HEK293T (cell line): ENCODE measurements at regions not wholly inside any gene's neighbourhood (a gene's known extent, or its start where the extent isn't known, plus 50 kb on each side); places are given as distances from the start of the nearest gene placed in this dataset.

ENCODE experiments used
- CTCF ChIA-PET: fragments of 350-600 bp; formaldehyde crosslinking; extraction: SDS; loops from one replicate; lab custom pipeline; 2021; ENCODE audit warnings: antibody characterized with exemption, inconsistent platforms; lab: Yijun Ruan, JAX
- POLR2A ChIA-PET: fragments of 350-600 bp; formaldehyde crosslinking; extraction: SDS; loops from one replicate; lab custom pipeline; 2020; ENCODE audit warnings: antibody characterized with exemption, inconsistent platforms; lab: Yijun Ruan, JAX
- DNase-seq: peaks from one replicate; pipeline ENCODE4 v3.0.0; 2012; ENCODE audit warnings: mixed read lengths; ENCODE audit errors: extremely low spot score
- ARNT ChIP-seq: fragments of 450-650 bp; IDR thresholded peaks from 2 replicates; pipeline ENCODE4 v1.6.1; 2017; ENCODE audit warnings: mild to moderate bottlenecking
- BHLHE40 ChIP-seq: fragments of 450-650 bp; IDR thresholded peaks from 2 replicates; pipeline ENCODE4 v1.6.1; 2016; ENCODE audit warnings: mild to moderate bottlenecking, moderate library complexity, borderline replicate concordance
- CTBP1 ChIP-seq: fragments of 450-650 bp; IDR thresholded peaks from 2 replicates; pipeline ENCODE4 v1.6.1; 2016; ENCODE audit warnings: borderline replicate concordance
- ELF4 ChIP-seq: fragments of 450-650 bp; IDR thresholded peaks from 2 replicates; pipeline ENCODE4 v1.6.1; 2017; ENCODE audit warnings: antibody characterized with exemption
- FOXA1 ChIP-seq: fragments of 450-650 bp; IDR thresholded peaks from 2 replicates; pipeline ENCODE4 v1.6.1; 2016; ENCODE audit warnings: mild to moderate bottlenecking
- FOXK2 ChIP-seq: fragments of 450-650 bp; IDR thresholded peaks from 2 replicates; pipeline ENCODE4 v1.6.1; 2016; ENCODE audit warnings: mild to moderate bottlenecking
- FOXM1 ChIP-seq: fragments of 450-650 bp; IDR thresholded peaks from 2 replicates; pipeline ENCODE4 v1.6.1; 2017; ENCODE audit warnings: mild to moderate bottlenecking, borderline replicate concordance
- HDGF ChIP-seq: fragments of 450-650 bp; IDR thresholded peaks from 2 replicates; pipeline ENCODE4 v1.6.1; 2017; ENCODE audit warnings: antibody characterized with exemption, borderline replicate concordance
- L3MBTL2 ChIP-seq: fragments of 450-650 bp; conservative IDR thresholded peaks from 2 replicates; pipeline ENCODE4 v1.6.1; 2016; ENCODE audit warnings: mild to moderate bottlenecking
- LEF1 ChIP-seq: fragments of 450-650 bp; IDR thresholded peaks from 2 replicates; pipeline ENCODE4 v1.6.1; 2017; ENCODE audit warnings: mild to moderate bottlenecking, borderline replicate concordance
- NFRKB ChIP-seq: fragments of 450-650 bp; IDR thresholded peaks from 2 replicates; pipeline ENCODE4 v1.6.1; 2016; ENCODE audit warnings: mild to moderate bottlenecking, moderate library complexity
- PKNOX1 ChIP-seq: fragments of 450-650 bp; IDR thresholded peaks from 2 replicates; pipeline ENCODE4 v1.6.1; 2016
- SP1 ChIP-seq: fragments of 450-650 bp; IDR thresholded peaks from 2 replicates; pipeline ENCODE4 v1.6.1; 2017
- SUZ12 ChIP-seq: fragments of 450-650 bp; IDR thresholded peaks from 2 replicates; pipeline ENCODE4 v1.6.1; 2016; ENCODE audit warnings: mild to moderate bottlenecking
- TARDBP ChIP-seq: fragments of 450-650 bp; IDR thresholded peaks from 2 replicates; pipeline ENCODE4 v1.6.1; 2016
- ZNF384 ChIP-seq: fragments of 450-650 bp; IDR thresholded peaks from 2 replicates; pipeline ENCODE4 v1.6.1; 2016

GRCh38 chr9:20028192-20028848 lies 239.5 kb upstream of the SLC24A2 start:
- no peak for DNase-seq
- ChIA-PET POLR2A (no interaction called here), CTCF (no interaction called here)
- TF ChIP-seq HDGF (no peak), BHLHE40 (no peak), ELF4 (no peak), TARDBP (no peak), NFRKB (no peak), SP1 (no peak), FOXM1 (no peak), PKNOX1 (no peak), CTBP1 (no peak), SUZ12 (no peak), LEF1 (no peak), ARNT (no peak), L3MBTL2 (no peak), FOXK2 (no peak), FOXA1 (no peak), ZNF384 (no peak)

GRCh38 chr9:20023961-20024571 lies 235.2 kb upstream of the SLC24A2 start:
- TF ChIP-seq PKNOX1: no peak
- ChIA-PET POLR2A (no interaction called here), CTCF (no interaction called here)
- DNase-seq: no peak

GRCh38 chr9:20023210-20023905 lies 234.5 kb upstream of the SLC24A2 start:
- ChIA-PET CTCF (no interaction called here), POLR2A (no interaction called here)
- no peak for DNase-seq
- no peak for TF ChIP-seq L3MBTL2
- TF ChIP-seq PKNOX1: peak; percentile 36; the same call in 1 of the 2 replicates
- TF ChIP-seq ZNF384: no peak

- ChIA-PET CTCF (no interaction called here), POLR2A (no interaction called here)
- DNase-seq: no peak
These were observed 233.6 kb upstream of the SLC24A2 start for GRCh38 chr9:20022410-20022809.

GRCh38 chr9:20016611-20017010 lies 227.8 kb upstream of the SLC24A2 start:
- TF ChIP-seq ZNF384: no peak
- TF ChIP-seq ELF4: no peak
- no peak for TF ChIP-seq SUZ12
- TF ChIP-seq NFRKB: no peak
- no peak for TF ChIP-seq BHLHE40
- TF ChIP-seq CTBP1: no peak
- no peak for TF ChIP-seq FOXK2
- TF ChIP-seq FOXM1: no peak
- no peak for TF ChIP-seq L3MBTL2
- TF ChIP-seq PKNOX1: no peak
- no peak for TF ChIP-seq FOXA1
- TF ChIP-seq HDGF: no peak
- no peak for TF ChIP-seq SP1
- TF ChIP-seq ARNT: no peak
- TF ChIP-seq LEF1: no peak
- no peak for TF ChIP-seq TARDBP
- ChIA-PET POLR2A (no interaction called here), CTCF (no interaction called here)
- no peak for DNase-seq

More at GRCh38 chr9:20022410-20022809, 233.6 kb upstream of the SLC24A2 start:
- TF ChIP-seq ARNT: no peak
- TF ChIP-seq L3MBTL2: no peak
- no peak for TF ChIP-seq CTBP1
- TF ChIP-seq TARDBP: no peak
- TF ChIP-seq ELF4: no peak
- no peak for TF ChIP-seq HDGF

GRCh38 chr9:20015427-20015931 lies 226.6 kb upstream of the SLC24A2 start:
- no peak for DNase-seq
- POLR2A ChIA-PET: no interaction called here
- TF ChIP-seq TARDBP (no peak), L3MBTL2 (no peak), FOXA1 (no peak), HDGF (no peak), CTBP1 (no peak), ZNF384 (no peak), ARNT (no peak), ELF4 (no peak), SUZ12 (no peak), BHLHE40 (no peak), SP1 (no peak), PKNOX1 (no peak), LEF1 (no peak)
- CTCF ChIA-PET: no interaction called here
